ENCODE measurements at regions not wholly inside any gene's neighbourhood (a gene's known extent, or its start where the extent isn't known, plus 50 kb on each side); places are given as distances from the start of the nearest gene placed in this dataset.

DNA sequence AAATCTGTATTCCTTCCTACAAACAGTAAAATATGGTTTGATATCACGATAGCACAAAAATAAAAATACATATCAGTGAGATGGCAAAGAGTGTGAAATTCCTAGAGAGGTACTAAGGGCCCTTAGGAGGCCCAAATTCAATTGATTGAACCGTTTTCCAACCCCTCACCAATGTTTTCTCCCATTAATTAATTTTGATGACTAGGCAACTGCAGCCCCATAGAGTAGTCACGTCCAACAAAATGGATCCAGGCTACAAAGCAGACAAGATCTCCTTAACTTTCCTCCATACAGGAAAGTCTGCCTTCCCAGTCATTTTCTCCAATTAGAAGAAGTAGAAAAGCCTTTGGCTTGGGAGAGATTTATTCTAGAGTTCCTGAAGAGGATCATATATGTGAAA, 193.9 kb downstream of the PLOD2 start:
- no peak for TF ChIP-seq POLR2A (IDR thresholded peaks at IDR 0.05; ENCODE audit: low read depth, low read length)
- no peak for TF ChIP-seq TAF1 (IDR thresholded peaks at IDR 0.05; ENCODE audit: low read depth, low read length)
- TF ChIP-seq SPI1 (IDR thresholded peaks at IDR 0.05; ENCODE audit: low read depth, low read length): no peak
- no peak for TF ChIP-seq POU2F2 (IDR thresholded peaks at IDR 0.05; ENCODE audit: low read depth, low read length)
- TF ChIP-seq POLR2AphosphoS5 (IDR thresholded peaks at IDR 0.05; ENCODE audit: low read depth, low read length): no peak
- FAIRE-seq: no peak
- DNase-seq (ENCODE audit: insufficient read length, low spot score): no peak

DNA sequence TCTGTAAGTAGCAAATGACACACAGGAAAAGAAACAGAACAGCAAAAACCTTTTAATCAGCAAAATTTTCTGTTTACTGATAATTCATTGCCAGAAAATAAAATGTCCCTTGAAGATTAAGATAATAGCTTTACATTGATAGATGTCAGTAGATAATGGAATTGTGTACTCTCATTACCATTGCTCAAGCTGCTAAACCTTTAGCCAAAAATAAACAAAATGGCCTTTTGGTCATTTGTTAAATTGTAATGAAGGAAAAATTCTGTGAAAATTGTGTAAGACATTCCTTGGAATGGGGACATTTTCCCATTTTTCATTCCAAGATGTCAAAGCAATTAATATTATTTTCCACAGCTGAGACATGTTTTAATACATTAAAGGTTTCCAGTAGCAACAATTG, 189.8 kb downstream of the PLOD2 start:
- FAIRE-seq: no peak
- no peak for TF ChIP-seq POU2F2 (IDR thresholded peaks at IDR 0.05; ENCODE audit: low read depth, low read length)
- no peak for DNase-seq (ENCODE audit: insufficient read length, low spot score)

DNA sequence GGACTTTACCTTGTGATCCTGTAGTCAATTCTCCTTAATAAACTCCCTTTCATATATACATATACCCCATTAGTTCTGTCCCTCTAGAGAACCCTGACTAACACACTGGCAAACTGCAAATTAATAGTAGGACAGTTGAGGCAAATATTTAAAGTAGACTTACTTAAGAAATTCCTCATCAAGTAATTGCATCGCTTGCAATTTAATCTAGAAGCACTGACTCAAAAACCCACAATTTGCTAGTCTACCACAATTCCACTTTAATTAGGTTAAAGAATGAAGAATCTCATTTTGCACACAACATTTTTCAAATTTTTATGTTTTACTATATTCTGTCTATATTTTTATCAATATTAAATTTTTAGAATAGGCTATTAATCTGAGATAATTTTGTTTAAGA, 188.1 kb downstream of the PLOD2 start:
- TF ChIP-seq POLR2AphosphoS5 (IDR thresholded peaks at IDR 0.05; ENCODE audit: low read depth, low read length): no peak
- TF ChIP-seq POLR2A (IDR thresholded peaks at IDR 0.05; ENCODE audit: low read depth, low read length): no peak
- TF ChIP-seq PAX5 (IDR thresholded peaks at IDR 0.05; ENCODE audit: insufficient read depth, low read length, severe bottlenecking): no peak
- TF ChIP-seq SPI1 (IDR thresholded peaks at IDR 0.05; ENCODE audit: low read depth, low read length): no peak
- TF ChIP-seq TAF1 (IDR thresholded peaks at IDR 0.05; ENCODE audit: low read depth, low read length): no peak
- no peak for TF ChIP-seq POU2F2 (IDR thresholded peaks at IDR 0.05; ENCODE audit: low read depth, low read length)
- DNase-seq (ENCODE audit: insufficient read length, low spot score): no peak
- FAIRE-seq: no peak

DNA sequence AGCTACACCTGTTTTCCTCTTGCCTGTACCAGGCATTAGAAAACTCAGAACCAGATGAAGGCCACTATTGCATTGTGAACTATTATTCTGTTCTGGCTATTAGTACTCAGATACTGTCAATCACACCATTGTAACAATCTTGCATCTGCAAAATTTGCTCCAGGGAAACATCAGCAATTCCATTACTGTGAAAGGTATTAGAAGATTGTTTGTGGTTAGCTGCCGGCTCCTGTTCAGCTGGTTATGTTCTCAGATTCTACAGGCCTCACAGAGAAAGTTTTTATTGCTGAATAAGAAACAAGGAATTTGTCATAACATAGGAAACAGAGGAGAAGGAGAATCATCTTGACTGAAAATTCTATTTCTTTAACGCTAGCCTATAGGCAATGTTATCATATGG, 179.9 kb downstream of the PLOD2 start:
- no peak for TF ChIP-seq POLR2A (IDR thresholded peaks at IDR 0.05; ENCODE audit: low read depth, low read length)
- no peak for TF ChIP-seq POLR2AphosphoS5 (IDR thresholded peaks at IDR 0.05; ENCODE audit: low read depth, low read length)
- no peak for TF ChIP-seq SPI1 (IDR thresholded peaks at IDR 0.05; ENCODE audit: low read depth, low read length)
- no peak for TF ChIP-seq TAF1 (IDR thresholded peaks at IDR 0.05; ENCODE audit: low read depth, low read length)
- no peak for TF ChIP-seq PAX5 (IDR thresholded peaks at IDR 0.05; ENCODE audit: insufficient read depth, low read length, severe bottlenecking)
- TF ChIP-seq POU2F2 (IDR thresholded peaks at IDR 0.05; ENCODE audit: low read depth, low read length): no peak
- FAIRE-seq (no peak), DNase-seq (ENCODE audit: insufficient read length, low spot score) (no peak)

DNA sequence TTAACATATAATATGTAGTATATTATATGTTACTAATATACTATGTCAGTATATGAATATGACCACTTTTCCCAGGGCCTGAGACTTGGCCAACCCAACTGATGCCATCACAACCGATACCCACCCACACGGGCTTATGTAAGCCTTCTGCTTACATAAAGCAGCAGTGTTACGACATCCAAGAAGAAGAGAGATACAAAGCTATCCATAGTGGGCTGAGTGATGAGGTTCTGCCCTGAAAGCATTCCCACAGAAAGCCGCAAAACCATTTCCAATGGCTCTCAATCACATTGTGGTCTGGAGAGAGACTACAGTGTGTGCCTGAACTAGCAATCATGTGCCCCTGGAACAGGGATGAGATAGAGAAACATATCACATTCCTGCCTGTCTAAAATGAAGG, 177.9 kb downstream of the PLOD2 start:
- TF ChIP-seq PAX5 (IDR thresholded peaks at IDR 0.05; ENCODE audit: insufficient read depth, low read length, severe bottlenecking) (no peak), POLR2AphosphoS5 (IDR thresholded peaks at IDR 0.05; ENCODE audit: low read depth, low read length) (no peak), SPI1 (IDR thresholded peaks at IDR 0.05; ENCODE audit: low read depth, low read length) (no peak), POLR2A (IDR thresholded peaks at IDR 0.05; ENCODE audit: low read depth, low read length) (no peak), TAF1 (IDR thresholded peaks at IDR 0.05; ENCODE audit: low read depth, low read length) (no peak)
- DNase-seq (ENCODE audit: insufficient read length, low spot score): no peak
- FAIRE-seq: no peak

All from GM12891 (cell line).